Stomach (tissue), 8 donors: ENCODE measurements at regions not wholly inside any gene's neighbourhood (a gene's known extent, or its start where the extent isn't known, plus 50 kb on each side); places are given as distances from the start of the nearest gene placed in this dataset.

Experiments
- DNase-seq, 2 donors: peaks; one replicate each; pipeline versions ENCODE4 v3.0.0 to v3.0.0-alpha.2; 2013 to 2019
- H3K27ac ChIP-seq, 5 donors: fragments of 200-600 bp in 4 of 5; sonication (generic) in 4 of 5; one replicate each; pipeline ENCODE4 v1.5.1; 2013 to 2019; ENCODE audit warnings: mild to moderate bottlenecking in 1 of 5, moderate library complexity in 1 of 5
- H3K27me3 ChIP-seq, 3 donors: fragments of 200-600 bp; sonication (generic); one replicate each; pipeline ENCODE4 v1.5.1; 2017 to 2019; ENCODE audit warnings: mixed run types in 1 of 3
- H3K36me3 ChIP-seq, 4 donors: fragments of 200-600 bp; sonication (generic); 1 replicate in 3 of 4; 2 replicates in 1 of 4; pipeline ENCODE4 v1.5.1; 2016 to 2019
- H3K4me1 ChIP-seq, 4 donors: fragments of 200-600 bp; sonication (generic); one replicate each; pipeline ENCODE4 v1.5.1; 2016 to 2019
- H3K4me3 ChIP-seq, 4 donors: fragments of 200-600 bp; sonication (generic) in 3 of 4; one replicate each; pipeline ENCODE4 v1.5.1; 2016 to 2019; ENCODE audit warnings: mild to moderate bottlenecking in 1 of 4
- H3K9me3 ChIP-seq, 4 donors: fragments of 200-600 bp; sonication (generic); one replicate each; pipeline ENCODE4 v1.5.1; 2016 to 2019
- CTCF ChIP-seq, 7 experiments: fragments of 450-650 bp in 4 of 7; fragments of 200-600 bp in 3 of 7; sonication (generic) in 3 of 7; IDR thresholded peaks; one replicate each; pipeline ENCODE4 v1.5.1; 2016 to 2019; ENCODE audit warnings: antibody characterized with exemption in 7 of 7, control low read depth in 2 of 7, mild to moderate bottlenecking in 1 of 7
- EP300 ChIP-seq: sonication (generic); formaldehyde crosslinking; IDR thresholded peaks from one replicate; pipeline ENCODE4 v1.6.1; 2017; ENCODE audit warnings: antibody characterized with exemption
- POLR2A ChIP-seq, 4 donors: fragments of 450-650 bp; IDR thresholded peaks; one replicate each; pipeline ENCODE4 v1.6.1; 2016; ENCODE audit warnings: antibody characterized with exemption in 4 of 4, control low read depth in 2 of 4, mild to moderate bottlenecking in 1 of 4, moderate library complexity in 1 of 4
- POLR2AphosphoS5 ChIP-seq, 3 donors: sonication (generic); formaldehyde crosslinking; IDR thresholded peaks; one replicate each; pipeline ENCODE4 v1.6.1; 2016; ENCODE audit warnings: antibody characterized with exemption in 3 of 3
- WGBS, 5 donors: extraction: QIAGEN DNeasy Blood & Tissue Kit in 3 of 5; methylation state at CpG; one replicate each; pipeline versions ENCODE4 v1.1.5 to v1.1.7; 2013 to 2018; 5-methylcytosine and 5-hydroxymethylcytosine counted together
- intact Hi-C: fragments of 100-400 bp; cut with DNase I; formaldehyde crosslinking; loops from one replicate; pipeline ENCODE4 v1.15.1; 2023; ENCODE audit warnings: low total_unique reads
- small RNA-seq, 4 donors: library from RNA; depleted of rRNA; stranded (forward); fragments of <200 nt; gene quantifications; one replicate each; pipeline ENCODE3, GENCODE V24; 2016
- donor health status: healthy with polysubstance abuse.
- donor health status: Bipolar disorder and iron deficiency.
- donor health status: healthy.

GRCh38 chr4:187944179-187944578 lies 51.4 kb upstream of the ZFP42 start:
- Histone ChIP-seq H3K4me1 (no peaks in the 10 kb centered on the region), H3K9me3 (peaks cover 0 to 3% (median 0%) of the 10 kb centered on the region in 4 donors), H3K27me3 (no peaks in the 10 kb centered on the region), H3K27ac (no peak overlapping the region), H3K36me3 (no peaks in the 10 kb centered on the region), H3K4me3 (no peak overlapping the region)
- intact Hi-C loops: no loop called here
- 81 to 88% (median 82%) methylated on average over 7 of the region's 7 CpGs for WGBS, 5 donors
- no peak for TF ChIP-seq POLR2AphosphoS5 (IDR thresholded peaks at IDR 0.05)
- TF ChIP-seq POLR2A (IDR thresholded peaks at IDR 0.05): no peak
- no peak for TF ChIP-seq EP300
- TF ChIP-seq CTCF (IDR thresholded peaks at IDR 0.05): no peak
- DNase-seq: no peak

Small RNAs in the stretch of these regions (small RNA-seq; reads per million reads assigned to genes)
- gene MRPS36P2: 0 to 0.54 (median 0) reads per million in 4 donors
